ENCODE measurements at regions not wholly inside any gene's neighbourhood (a gene's known extent, or its start where the extent isn't known, plus 50 kb on each side); places are given as distances from the start of the nearest gene placed in this dataset.

DNA sequence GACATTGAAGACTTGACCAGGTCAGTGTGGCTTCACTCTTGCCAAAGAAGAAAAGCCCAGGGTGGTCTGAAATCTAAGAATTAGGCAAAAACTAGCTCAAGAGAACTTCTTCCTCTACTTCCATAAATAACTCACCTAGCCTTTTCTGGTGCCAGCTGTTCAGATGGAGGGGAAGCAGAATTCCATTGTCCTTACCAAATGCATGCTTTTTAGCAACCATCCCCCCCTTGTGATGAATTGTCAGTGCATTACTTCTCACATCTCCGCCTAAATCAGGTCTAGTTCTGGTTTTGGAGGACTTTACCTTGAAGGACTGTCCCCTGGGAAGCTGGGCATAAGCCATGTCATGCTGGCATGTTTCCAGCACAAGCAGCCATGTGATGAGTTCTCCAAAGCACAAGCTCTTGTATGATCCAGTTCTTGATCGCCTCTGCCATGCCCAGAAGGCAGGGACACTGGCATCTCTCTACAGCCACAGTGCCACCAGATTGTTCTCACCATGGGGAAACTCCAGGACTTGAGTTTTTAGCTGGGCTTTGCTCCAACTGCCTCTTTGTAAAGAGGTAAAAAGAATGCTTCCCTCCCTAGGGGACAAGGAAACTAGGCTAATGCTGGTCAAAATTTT lies 96.4 kb upstream of the IL12A start:
- Histone ChIP-seq H3K27ac (ENCODE audit: low read depth in 1 of 2, low read length in 2 of 2) (no peak overlapping the region), H3K36me3 (ENCODE audit: control insufficient read depth in 1 of 2, insufficient read depth in 2 of 2, low read length in 1 of 2) (peaks cover 0 to 5% of the 10 kb centered on the region in 2 donors), H3K4me1 (ENCODE audit: control insufficient read depth in 1 of 2, insufficient read depth in 2 of 2, low read length in 2 of 2) (peaks cover 9 to 11% of the 10 kb centered on the region in 2 donors), H3K27me3 (ENCODE audit: control insufficient read depth in 1 of 2, insufficient read depth in 2 of 2, low read length in 1 of 2) (no peaks in the 10 kb centered on the region), H3K4me3 (ENCODE audit: low read length in 2 of 2) (no peak overlapping the region), H3K9me3 (ENCODE audit: control insufficient read depth, low read length) (no peaks in the 10 kb centered on the region)
- ATAC-seq (ENCODE audit: low FRiP score) (no peak), DNase-seq (no peak)
- intact Hi-C loops (cut with DNase I), result no loop called here
- 45 to 47% methylated on average over 2 of the region's 2 CpGs for WGBS, 2 donors

GRCh38 chr3:159892801-159893200 lies 95.8 kb upstream of the IL12A start:
- Histone ChIP-seq H3K27ac (ENCODE audit: low read depth in 1 of 2, low read length in 2 of 2) (no peak overlapping the region), H3K27me3 (ENCODE audit: control insufficient read depth in 1 of 2, insufficient read depth in 2 of 2, low read length in 1 of 2) (no peaks in the 10 kb centered on the region), H3K4me1 (ENCODE audit: control insufficient read depth in 1 of 2, insufficient read depth in 2 of 2, low read length in 2 of 2) (peaks cover 7 to 9% of the 10 kb centered on the region in 2 donors), H3K4me3 (ENCODE audit: low read length in 2 of 2) (no peak overlapping the region), H3K9me3 (ENCODE audit: control insufficient read depth, low read length) (no peaks in the 10 kb centered on the region), H3K36me3 (ENCODE audit: control insufficient read depth in 1 of 2, insufficient read depth in 2 of 2, low read length in 1 of 2) (peaks cover 0 to 5% of the 10 kb centered on the region in 2 donors)
- DNase-seq, result no peak
- ATAC-seq (ENCODE audit: low FRiP score), result no peak
- WGBS, 2 donors, result 61 to 71% methylated on average over 1 of the region's 1 CpG
- intact Hi-C loops (cut with DNase I), result no loop called here

DNA sequence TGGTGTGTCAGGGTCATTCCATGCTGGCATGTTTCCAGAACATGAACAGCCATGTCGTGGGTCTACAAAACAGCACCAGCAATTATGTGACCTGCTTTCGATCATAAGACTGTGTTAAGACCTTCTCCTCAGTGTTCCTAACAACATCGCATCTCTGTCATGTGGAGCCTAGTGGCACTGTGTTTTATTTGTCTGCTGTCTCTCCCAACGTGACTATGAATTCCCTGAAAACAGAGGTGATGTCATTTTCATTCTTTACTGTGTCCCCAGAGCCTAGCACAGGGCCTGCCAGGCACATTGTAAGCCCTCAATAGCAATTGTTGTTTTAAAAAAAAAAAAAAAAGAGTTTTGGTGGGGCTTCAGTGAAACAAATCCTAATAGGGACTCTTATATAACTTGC lies 94.2 kb upstream of the IL12A start:
- H3K9me3 ChIP-seq (ENCODE audit: control insufficient read depth, low read length), result no peaks in the 10 kb centered on the region
- no peak for DNase-seq
- 38 to 45% methylated on average over 4 of the region's 4 CpGs for WGBS, 2 donors
- no peak overlapping the region for H3K27ac ChIP-seq (ENCODE audit: low read depth in 1 of 2, low read length in 2 of 2)
- H3K4me3 ChIP-seq (ENCODE audit: low read length in 2 of 2), result no peak overlapping the region
- no peaks in the 10 kb centered on the region for H3K27me3 ChIP-seq (ENCODE audit: control insufficient read depth in 1 of 2, insufficient read depth in 2 of 2, low read length in 1 of 2)
- peaks cover 7 to 12% of the 10 kb centered on the region in 2 donors for H3K4me1 ChIP-seq (ENCODE audit: control insufficient read depth in 1 of 2, insufficient read depth in 2 of 2, low read length in 2 of 2)
- no peak for ATAC-seq (ENCODE audit: low FRiP score)
- H3K36me3 ChIP-seq (ENCODE audit: control insufficient read depth in 1 of 2, insufficient read depth in 2 of 2, low read length in 1 of 2), result peaks cover 0 to 9% of the 10 kb centered on the region in 2 donors
- intact Hi-C loops (cut with DNase I), result no loop called here

GRCh38 chr3:159895430-159895829 lies 93.2 kb upstream of the IL12A start:
- Histone ChIP-seq H3K36me3 (ENCODE audit: control insufficient read depth in 1 of 2, insufficient read depth in 2 of 2, low read length in 1 of 2) (peaks cover 0 to 9% of the 10 kb centered on the region in 2 donors), H3K4me3 (ENCODE audit: low read length in 2 of 2) (no peak overlapping the region), H3K9me3 (ENCODE audit: control insufficient read depth, low read length) (no peaks in the 10 kb centered on the region), H3K4me1 (ENCODE audit: control insufficient read depth in 1 of 2, insufficient read depth in 2 of 2, low read length in 2 of 2) (peaks cover 7 to 12% of the 10 kb centered on the region in 2 donors), H3K27ac (ENCODE audit: low read depth in 1 of 2, low read length in 2 of 2) (no peak overlapping the region), H3K27me3 (ENCODE audit: control insufficient read depth in 1 of 2, insufficient read depth in 2 of 2, low read length in 1 of 2) (no peaks in the 10 kb centered on the region)
- ATAC-seq (ENCODE audit: low FRiP score) (no peak), DNase-seq (no peak)
- intact Hi-C loops (cut with DNase I), result no loop called here
- WGBS, 2 donors, result 84 to 85% methylated on average over 2 of the region's 2 CpGs

DNA sequence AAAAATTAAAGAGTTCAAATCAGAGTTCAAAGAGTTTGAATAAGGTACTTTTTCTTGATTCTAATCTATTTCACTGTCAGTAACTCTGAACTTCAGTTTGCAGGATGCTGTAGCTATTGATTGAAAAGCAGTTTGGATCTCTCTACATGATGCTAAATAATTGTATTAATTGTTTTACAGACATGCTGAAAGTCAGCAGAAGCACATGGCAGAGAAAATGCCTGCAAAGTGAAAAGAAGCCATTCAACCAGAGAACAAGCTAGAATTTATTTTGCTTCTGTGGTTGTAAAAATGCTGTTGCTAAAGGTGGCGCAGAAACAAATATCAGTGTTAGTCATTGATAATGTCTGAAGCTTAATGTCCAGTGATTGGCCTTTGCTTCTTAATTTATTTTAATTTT lies 92.1 kb upstream of the IL12A start:
- Histone ChIP-seq H3K36me3 (ENCODE audit: control insufficient read depth in 1 of 2, insufficient read depth in 2 of 2, low read length in 1 of 2) (peaks cover 0 to 9% of the 10 kb centered on the region in 2 donors), H3K27ac (ENCODE audit: low read depth in 1 of 2, low read length in 2 of 2) (no peak overlapping the region), H3K4me3 (ENCODE audit: low read length in 2 of 2) (no peak overlapping the region), H3K27me3 (ENCODE audit: control insufficient read depth in 1 of 2, insufficient read depth in 2 of 2, low read length in 1 of 2) (no peaks in the 10 kb centered on the region), H3K9me3 (ENCODE audit: control insufficient read depth, low read length) (no peaks in the 10 kb centered on the region), H3K4me1 (ENCODE audit: control insufficient read depth in 1 of 2, insufficient read depth in 2 of 2, low read length in 2 of 2) (peaks cover 7 to 10% of the 10 kb centered on the region in 2 donors)
- no peak for DNase-seq
- intact Hi-C loops (cut with DNase I), result no loop called here
- 96 to 97% methylated on average over 1 of the region's 1 CpG for WGBS, 2 donors
- ATAC-seq (ENCODE audit: low FRiP score), result no peak

DNA sequence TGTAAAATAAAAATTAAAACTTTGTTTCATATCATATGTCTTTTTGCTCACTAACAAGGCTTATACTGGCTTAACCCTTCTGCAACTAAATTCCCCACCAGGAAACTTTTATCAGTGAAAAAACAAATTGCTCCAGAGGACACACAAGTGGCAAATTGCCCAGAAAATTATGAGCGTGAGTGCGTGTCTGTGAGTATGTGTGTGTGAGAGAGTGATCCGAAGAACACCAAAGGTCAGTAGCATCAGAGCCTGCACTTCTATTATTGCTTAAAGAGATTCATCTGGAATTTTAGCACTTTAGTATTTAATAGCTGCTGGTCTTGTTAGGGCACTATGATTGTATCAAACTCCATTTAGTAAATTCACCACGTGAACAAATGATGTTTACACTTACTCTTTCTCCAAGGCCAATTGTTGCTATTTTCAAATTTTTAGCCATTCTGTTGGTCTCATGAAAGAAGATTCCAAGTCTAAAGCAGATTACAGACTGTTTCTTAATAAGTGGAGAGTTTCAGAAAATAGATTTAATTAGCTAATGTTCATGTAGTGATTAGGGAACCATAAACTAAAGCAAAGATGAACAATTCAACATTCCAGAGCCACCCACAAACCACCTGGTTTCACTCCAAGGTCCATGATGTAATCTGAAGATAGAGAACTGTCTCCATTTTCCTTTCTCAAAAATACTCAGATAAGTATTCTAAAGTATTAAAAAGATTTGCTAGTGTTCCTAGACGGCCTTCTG lies 91.1 kb upstream of the IL12A start:
- H3K27ac ChIP-seq (ENCODE audit: low read depth in 1 of 2, low read length in 2 of 2), result no peak overlapping the region
- no peaks in the 10 kb centered on the region for H3K9me3 ChIP-seq (ENCODE audit: control insufficient read depth, low read length)
- H3K4me1 ChIP-seq (ENCODE audit: control insufficient read depth in 1 of 2, insufficient read depth in 2 of 2, low read length in 2 of 2), result peaks cover 0 to 5% of the 10 kb centered on the region in 2 donors
- ATAC-seq (ENCODE audit: low FRiP score), result peak; percentile 31
- intact Hi-C loops (cut with DNase I), result no loop called here
- H3K27me3 ChIP-seq (ENCODE audit: control insufficient read depth in 1 of 2, insufficient read depth in 2 of 2, low read length in 1 of 2), result no peaks in the 10 kb centered on the region
- H3K36me3 ChIP-seq (ENCODE audit: control insufficient read depth in 1 of 2, insufficient read depth in 2 of 2, low read length in 1 of 2), result peaks cover 0 to 6% of the 10 kb centered on the region in 2 donors
- H3K4me3 ChIP-seq (ENCODE audit: low read length in 2 of 2), result no peak overlapping the region
- no peak for DNase-seq
- WGBS, 2 donors, result 33% methylated on average over 5 of the region's 5 CpGs

GRCh38 chr3:159898147-159898546 lies 90.5 kb upstream of the IL12A start:
- DNase-seq (no peak), ATAC-seq (ENCODE audit: low FRiP score) (no peak)
- H3K27ac ChIP-seq (ENCODE audit: low read depth in 1 of 2, low read length in 2 of 2), result no peak overlapping the region
- 91 to 95% methylated on average over 2 of the region's 2 CpGs for WGBS, 2 donors
- peaks cover 0 to 5% of the 10 kb centered on the region in 2 donors for H3K4me1 ChIP-seq (ENCODE audit: control insufficient read depth in 1 of 2, insufficient read depth in 2 of 2, low read length in 2 of 2)
- H3K9me3 ChIP-seq (ENCODE audit: control insufficient read depth, low read length), result no peaks in the 10 kb centered on the region
- H3K4me3 ChIP-seq (ENCODE audit: low read length in 2 of 2), result no peak overlapping the region
- H3K27me3 ChIP-seq (ENCODE audit: control insufficient read depth in 1 of 2, insufficient read depth in 2 of 2, low read length in 1 of 2), result no peaks in the 10 kb centered on the region
- H3K36me3 ChIP-seq (ENCODE audit: control insufficient read depth in 1 of 2, insufficient read depth in 2 of 2, low read length in 1 of 2), result peaks cover 0 to 6% of the 10 kb centered on the region in 2 donors
- intact Hi-C loops (cut with DNase I), result no loop called here

DNA sequence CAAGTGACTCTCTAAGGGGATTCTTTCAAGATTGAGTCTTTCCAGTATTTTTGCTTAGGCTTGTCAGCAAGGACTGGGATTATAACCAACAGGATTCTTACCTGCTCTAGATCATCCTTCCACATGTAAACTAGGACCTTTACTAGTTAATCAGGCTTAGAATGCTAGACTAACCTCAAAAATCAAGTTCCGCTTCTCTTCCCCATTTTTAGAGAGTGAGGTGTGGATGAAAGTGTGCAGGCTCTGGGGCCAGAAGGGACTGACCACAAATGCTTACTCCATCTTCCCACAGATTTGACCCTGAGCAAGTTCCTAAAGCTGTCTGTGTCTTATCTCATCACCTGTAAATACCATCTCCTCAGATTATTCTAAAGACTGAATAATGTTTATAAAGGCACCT lies 89.5 kb upstream of the IL12A start:
- H3K4me1 ChIP-seq (ENCODE audit: control insufficient read depth in 1 of 2, insufficient read depth in 2 of 2, low read length in 2 of 2), result peaks cover 0 to 5% of the 10 kb centered on the region in 2 donors
- no peaks in the 10 kb centered on the region for H3K27me3 ChIP-seq (ENCODE audit: control insufficient read depth in 1 of 2, insufficient read depth in 2 of 2, low read length in 1 of 2)
- H3K4me3 ChIP-seq (ENCODE audit: low read length in 2 of 2), result no peak overlapping the region
- H3K27ac ChIP-seq (ENCODE audit: low read depth in 1 of 2, low read length in 2 of 2), result no peak overlapping the region
- intact Hi-C loops (cut with DNase I), result no loop called here
- peaks cover 0 to 6% of the 10 kb centered on the region in 2 donors for H3K36me3 ChIP-seq (ENCODE audit: control insufficient read depth in 1 of 2, insufficient read depth in 2 of 2, low read length in 1 of 2)
- no peak for DNase-seq
- H3K9me3 ChIP-seq (ENCODE audit: control insufficient read depth, low read length), result no peaks in the 10 kb centered on the region
- WGBS, 2 donors, result 97 to 100% methylated on average over 1 of the region's 1 CpG
- no peak for ATAC-seq (ENCODE audit: low FRiP score)
